Bronchial epithelial cell (primary cell): ENCODE measurements at regions not wholly inside any gene's neighbourhood (a gene's known extent, or its start where the extent isn't known, plus 50 kb on each side); places are given as distances from the start of the nearest gene placed in this dataset.
A peak's percentile ranks its signal among the peaks of the same experiment; 100 is the strongest.

Experiments used
- DNase-seq: peaks from one replicate; pipeline ENCODE4 v3.0.0-alpha.2; 2010; ENCODE audit warnings: low read depth
- FAIRE-seq: peaks from 2 replicates; lab custom pipeline; 2011; peaks lifted over from hg19 to GRCh38; lab: Jason Lieb, UNC
- H3K27me3 ChIP-seq: 2 replicates; pipeline ENCODE4 v1.5.1; 2011; ENCODE audit warnings: low read length; ENCODE audit not compliant: control insufficient read depth, insufficient read depth
- H3K36me3 ChIP-seq: 2 replicates; pipeline ENCODE4 v1.5.1; 2011; ENCODE audit warnings: low read length; ENCODE audit not compliant: control insufficient read depth, insufficient read depth
- H3K4me3 ChIP-seq: 2 replicates; pipeline ENCODE4 v1.5.1; 2011; ENCODE audit warnings: mild to moderate bottlenecking, low read depth, low read length, control low read depth
- CTCF ChIP-seq: IDR thresholded peaks from 2 replicates; pipeline ENCODE4 v1.5.1; 2011; ENCODE audit warnings: mild to moderate bottlenecking, moderate library complexity, low read length, control low read depth, inconsistent platforms; ENCODE audit not compliant: insufficient read depth, severe bottlenecking

GRCh38 chr18:78240627-78241252 is 738.9 kb upstream of the SALL3 start:
- TF ChIP-seq CTCF, result no peak
- Histone ChIP-seq H3K4me3 (no peak overlapping the region), H3K36me3 (no peaks in the 10 kb centered on the region), H3K27me3 (no peaks in the 10 kb centered on the region)
- DNase-seq (no peak), FAIRE-seq (no peak)

- Histone ChIP-seq H3K36me3 (no peaks in the 10 kb centered on the region), H3K4me3 (no peak overlapping the region), H3K27me3 (no peaks in the 10 kb centered on the region)
- no peak for TF ChIP-seq CTCF
- no peak for DNase-seq
- no peak for FAIRE-seq
These were observed 737.9 kb upstream of the SALL3 start for GRCh38 chr18:78241535-78242253.

- DNase-seq (peak; percentile 39), FAIRE-seq (no peak)
- H3K36me3 ChIP-seq, result no peaks in the 10 kb centered on the region
- TF ChIP-seq CTCF, result no peak
- no peak overlapping the region for H3K4me3 ChIP-seq
- H3K27me3 ChIP-seq, result no peaks in the 10 kb centered on the region
These were observed 737.4 kb upstream of the SALL3 start for GRCh38 chr18:78242254-78242643.

- FAIRE-seq, result no peak
- H3K36me3 ChIP-seq, result no peaks in the 10 kb centered on the region
- H3K27me3 ChIP-seq, result no peaks in the 10 kb centered on the region
- no peak overlapping the region for H3K4me3 ChIP-seq
- no peak for TF ChIP-seq CTCF
- DNase-seq, result no peak
These were observed 736.8 kb upstream of the SALL3 start for GRCh38 chr18:78242806-78243205.

- H3K27me3 ChIP-seq, result no peaks in the 10 kb centered on the region
- no peak for FAIRE-seq
- H3K4me3 ChIP-seq, result no peak overlapping the region
- TF ChIP-seq CTCF, result no peak
- no peak for DNase-seq
- H3K36me3 ChIP-seq, result no peaks in the 10 kb centered on the region
These were observed 734.8 kb upstream of the SALL3 start for GRCh38 chr18:78244779-78245178.
